ENCODE measurements at regions not wholly inside any gene's neighbourhood (a gene's known extent, or its start where the extent isn't known, plus 50 kb on each side); places are given as distances from the start of the nearest gene placed in this dataset.

DNA sequence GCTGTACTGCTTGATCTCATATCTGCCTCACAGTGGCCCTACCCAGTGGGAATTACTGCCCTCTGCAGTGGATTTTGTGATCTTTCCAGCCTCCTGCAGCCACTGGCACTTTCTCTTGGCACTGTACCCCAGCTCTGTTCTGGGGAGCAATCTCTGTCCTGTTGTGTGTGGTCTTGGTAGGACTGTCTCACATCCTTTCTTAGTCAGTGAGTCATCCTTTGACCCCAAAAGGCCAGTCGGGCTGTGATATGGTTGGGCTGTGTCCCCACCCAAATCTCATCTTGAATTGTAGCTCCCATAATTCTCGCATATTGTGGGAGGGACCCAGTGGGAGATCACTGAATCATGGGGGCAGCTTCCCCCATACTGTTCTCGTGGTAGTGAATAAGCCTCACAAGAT, 133.3 kb upstream of the TPM1 start:
- TF ChIP-seq CTCF (conservative IDR thresholded peaks at IDR 0.05; ENCODE audit: low read length) (no peak), EZH2phosphoT487 (IDR thresholded peaks at IDR 0.05; ENCODE audit: borderline replicate concordance, low read depth, low read length) (no peak)
